Panc1 (cell line): ENCODE measurements at regions not wholly inside any gene's neighbourhood (a gene's known extent, or its start where the extent isn't known, plus 50 kb on each side); places are given as distances from the start of the nearest gene placed in this dataset.

Experiments used
- ATAC-seq: fragments of 200-7000 bp; cut with Tn5 transposase; 2 replicates; pipeline ENCODE4 v1.9.1; 2020; ENCODE audit warnings: mild to moderate bottlenecking, moderate library complexity
- BruUV-seq: library from RNA; stranded (reverse); fragments of 400-500 nt; replicated peaks from 2 replicates; lab custom pipeline; 2021; lab: Mats Ljungman, UMichigan
- CTCF ChIA-PET: fragments of 300-600 bp; sonication (Branson Sonifier 250); formaldehyde crosslinking; loops from one replicate; lab custom pipeline; 2022; ENCODE audit warnings: antibody characterized with exemption; lab: Charles Lee
- POLR2A ChIA-PET: fragments of 300-600 bp; sonication (Branson Sonifier 250); formaldehyde crosslinking; loops from one replicate; lab custom pipeline; 2022; ENCODE audit warnings: antibody characterized with exemption; lab: Charles Lee
- DNase-seq: peaks from one replicate; pipeline ENCODE4 v3.0.0-alpha.2; 2010; ENCODE audit warnings: low read depth, low spot score
- H3K27ac ChIP-seq: 2 replicates; pipeline ENCODE4 v1.5.1; 2011; ENCODE audit warnings: mild to moderate bottlenecking, low read length, inconsistent platforms
- H3K27me3 ChIP-seq: fragments of 200-500 bp; sonication (Bioruptor generic); 2 replicates; pipeline ENCODE4 v1.6.0; 2014; ENCODE audit warnings: low read length, inconsistent platforms; ENCODE audit not compliant: control insufficient read depth, insufficient read depth
- H3K36me3 ChIP-seq: fragments of 200-500 bp; sonication (Bioruptor generic); 2 replicates; pipeline ENCODE4 v1.5.1; 2014; ENCODE audit warnings: inconsistent platforms, mild to moderate bottlenecking, low read length, moderate library complexity; ENCODE audit not compliant: control insufficient read depth, insufficient read depth
- H3K4me1 ChIP-seq: 2 replicates; pipeline ENCODE4 v1.5.1; 2011; ENCODE audit warnings: inconsistent platforms, mild to moderate bottlenecking, low read length, moderate library complexity; ENCODE audit not compliant: control insufficient read depth, insufficient read depth
- H3K4me3 ChIP-seq, 2 experiments: 2 replicates each; pipeline ENCODE4 v1.5.1; 2011 to 2012; ENCODE audit warnings: low read depth in 2 of 2, low read length in 2 of 2, mild to moderate bottlenecking in 2 of 2, inconsistent platforms in 1 of 2, moderate library complexity in 1 of 2
- H3K9me3 ChIP-seq: fragments of 200-500 bp; sonication (Bioruptor generic); 2 replicates; pipeline ENCODE4 v1.5.1; 2014; ENCODE audit warnings: low read depth, mild to moderate bottlenecking, inconsistent platforms, low read length, moderate library complexity; ENCODE audit not compliant: control insufficient read depth, insufficient read depth
- CTCF ChIP-seq: fragments of 450-650 bp; IDR thresholded peaks from 2 replicates; pipeline ENCODE4 v1.5.1; 2017; ENCODE audit warnings: mild to moderate bottlenecking
- POLR2AphosphoS5 ChIP-seq: IDR thresholded peaks from 2 replicates; pipeline ENCODE4 v1.6.1; 2012; ENCODE audit warnings: mild to moderate bottlenecking, low read depth, low read length, moderate library complexity
- REST ChIP-seq, 2 experiments: IDR thresholded peaks; 2 replicates each; pipeline ENCODE4 v1.6.1; 2011 to 2012; ENCODE audit warnings: low read depth in 2 of 2, control low read depth in 1 of 2, low read length in 1 of 2, mild to moderate bottlenecking in 1 of 2, moderate library complexity in 1 of 2; ENCODE audit not compliant: insufficient read depth in 1 of 2
- SIN3A ChIP-seq: IDR thresholded peaks from 2 replicates; pipeline ENCODE4 v1.6.1; 2012; ENCODE audit warnings: low read depth, mild to moderate bottlenecking, low read length, moderate library complexity, borderline replicate concordance; ENCODE audit not compliant: insufficient read depth
- TCF7L2 ChIP-seq: IDR thresholded peaks from 2 replicates; pipeline ENCODE4 v1.6.1; 2011; ENCODE audit warnings: mild to moderate bottlenecking, low read depth, low read length, inconsistent platforms
- in situ Hi-C: cut with HindIII; loops from 2 replicates; pipeline ENCODE4 v1.10.0; 2016; ENCODE audit warnings: low sequenced_read_pairs, low pct_unique_long_range_greater_than_20kb
- intact Hi-C: fragments of 100-400 bp; cut with micrococcal nuclease; formaldehyde crosslinking; loops from one replicate; pipeline ENCODE4 v1.10.0; 2022; ENCODE audit not compliant: unreplicated experiment

DNA sequence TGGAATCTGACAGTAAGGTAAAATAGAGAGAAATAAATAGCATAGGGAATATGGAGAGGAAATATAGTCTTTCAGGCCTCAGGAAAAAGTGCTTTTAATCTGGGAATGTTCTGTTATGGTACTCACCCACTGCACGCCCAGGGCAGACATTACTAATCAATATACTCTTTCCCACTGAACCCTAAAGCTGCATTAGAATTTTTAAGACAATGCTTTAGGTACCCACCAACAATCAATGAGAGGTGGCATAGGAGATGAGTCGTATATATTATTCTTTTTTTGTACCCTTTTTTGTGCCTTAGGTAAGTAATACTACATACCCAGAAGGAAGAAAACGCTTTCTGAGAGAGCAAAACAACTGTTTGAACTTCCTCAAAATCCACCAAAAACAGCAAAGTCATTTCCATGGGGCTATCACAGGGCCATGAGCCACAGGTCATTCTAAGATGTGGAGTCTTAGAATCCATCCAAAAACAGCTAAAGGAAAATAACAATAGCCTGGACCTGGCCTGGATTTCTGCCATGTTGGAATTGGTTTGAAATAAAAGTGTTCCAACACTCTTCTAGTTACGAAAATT, 542.1 kb downstream of the XYLT1 start:
- no peak for DNase-seq
- Histone ChIP-seq H3K36me3 (no peaks in the 10 kb centered on the region), H3K4me1 (no peaks in the 10 kb centered on the region), H3K9me3 (no peaks in the 10 kb centered on the region), H3K4me3 (no peak overlapping the region), H3K27me3 (0 out of 2 replicates have a peak, but pooled peaks cover 3% of the 10 kb centered on the region), H3K27ac (no peak overlapping the region)
- ChIA-PET CTCF (no interaction called here), POLR2A (no interaction called here)
- intact Hi-C loops (no loop called here), in situ Hi-C loops (no loop called here)
- BruUV-seq: no TSS peak
- TF ChIP-seq CTCF (no peak), TCF7L2 (no peak), SIN3A (no peak), POLR2AphosphoS5 (no peak), REST (IDR thresholded peaks at IDR 0.05; ENCODE audit: insufficient read depth in 1 of 2, low read depth in 2 of 2, low read length in 1 of 2) (no peak)
- no peak for ATAC-seq

- no peaks in the 10 kb centered on the region for H3K4me1 ChIP-seq
- H3K4me3 ChIP-seq: no peak overlapping the region
- CTCF ChIA-PET: no interaction called here
- H3K27me3 ChIP-seq: peaks cover 3% of the 10 kb centered on the region; the same call in 1 of the 2 replicates
- no peaks in the 10 kb centered on the region for H3K9me3 ChIP-seq
- DNase-seq: no peak
- no peak for ATAC-seq
- no peak for TF ChIP-seq CTCF
- no peak for TF ChIP-seq REST (IDR thresholded peaks at IDR 0.05; ENCODE audit: insufficient read depth in 1 of 2, low read depth in 2 of 2, low read length in 1 of 2)
- TF ChIP-seq TCF7L2: no peak
- TF ChIP-seq POLR2AphosphoS5: no peak
- TF ChIP-seq SIN3A: no peak
- in situ Hi-C loops (no loop called here), intact Hi-C loops (no loop called here)
- POLR2A ChIA-PET: no interaction called here
- BruUV-seq: no TSS peak
- no peaks in the 10 kb centered on the region for H3K36me3 ChIP-seq
- no peak overlapping the region for H3K27ac ChIP-seq
Observed at GRCh38 chr16:16930309-16931000, 540.3 kb downstream of the XYLT1 start.
